ES-I3 (cell line): ENCODE measurements at regions not wholly inside any gene's neighbourhood (a gene's known extent, or its start where the extent isn't known, plus 50 kb on each side); places are given as distances from the start of the nearest gene placed in this dataset.

Experiments
- H3K36me3 ChIP-seq: 2 replicates; pipeline ENCODE4 v1.6.1; 2013; ENCODE audit warnings: mild to moderate bottlenecking, low read length, control low read depth, moderate library complexity; ENCODE audit not compliant: insufficient read depth
- H3K4me1 ChIP-seq: 2 replicates; pipeline ENCODE4 v1.6.1; 2013; ENCODE audit warnings: mild to moderate bottlenecking, control low read depth, low read length; ENCODE audit not compliant: insufficient read depth
- H3K9ac ChIP-seq: 2 replicates; pipeline ENCODE4 v1.6.1; 2013; ENCODE audit warnings: low read depth, mild to moderate bottlenecking, low read length, moderate library complexity
- H3K9me3 ChIP-seq: 2 replicates; pipeline ENCODE4 v1.6.1; 2013; ENCODE audit warnings: mild to moderate bottlenecking, low read length, moderate library complexity; ENCODE audit not compliant: control insufficient read depth, insufficient read depth

DNA sequence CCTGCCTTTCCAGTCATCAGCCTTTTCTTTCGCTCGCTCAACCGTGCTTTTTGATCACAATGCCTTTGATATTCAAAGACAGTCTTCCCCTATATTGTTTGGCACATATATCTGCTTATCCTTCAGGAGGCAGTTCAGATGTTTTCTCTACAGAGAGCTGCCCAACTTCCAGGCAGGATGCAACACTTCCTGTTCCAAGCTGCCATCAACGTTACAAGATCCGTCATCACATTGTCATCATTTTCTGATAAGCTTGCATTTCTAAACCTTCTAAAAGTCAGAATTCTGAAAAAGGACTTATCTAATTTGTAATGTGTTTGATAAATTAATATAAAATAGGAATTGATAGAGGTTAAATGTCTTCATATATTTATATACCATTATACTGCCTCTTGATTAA is 574.2 kb downstream of the TBC1D4 start:
- Histone ChIP-seq H3K36me3 (no peaks in the 10 kb centered on the region), H3K9ac (no peak overlapping the region), H3K9me3 (no peaks in the 10 kb centered on the region), H3K4me1 (no peaks in the 10 kb centered on the region)

DNA sequence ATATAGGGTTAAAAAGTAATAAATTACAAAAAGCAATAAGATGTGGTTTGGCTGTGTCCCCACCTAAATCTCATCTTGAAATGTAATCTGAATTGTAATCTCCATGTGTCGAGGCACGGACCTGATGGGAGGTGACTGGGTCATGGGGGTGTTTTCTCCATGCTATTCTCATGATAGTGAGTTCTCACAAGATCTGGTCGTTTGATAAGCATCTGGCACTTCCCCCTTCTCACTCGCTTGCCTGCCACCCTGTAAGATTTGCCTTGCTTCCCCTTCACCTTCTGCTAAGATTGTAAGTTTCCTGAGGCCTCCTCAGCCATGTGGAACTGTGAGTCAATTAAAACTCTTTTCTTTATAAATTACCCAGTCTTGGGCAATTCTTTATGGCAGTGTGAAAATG is 577.4 kb downstream of the TBC1D4 start:
- H3K4me1 ChIP-seq: no peaks in the 10 kb centered on the region
- H3K36me3 ChIP-seq: no peaks in the 10 kb centered on the region
- H3K9ac ChIP-seq: no peak overlapping the region
- no peaks in the 10 kb centered on the region for H3K9me3 ChIP-seq

DNA sequence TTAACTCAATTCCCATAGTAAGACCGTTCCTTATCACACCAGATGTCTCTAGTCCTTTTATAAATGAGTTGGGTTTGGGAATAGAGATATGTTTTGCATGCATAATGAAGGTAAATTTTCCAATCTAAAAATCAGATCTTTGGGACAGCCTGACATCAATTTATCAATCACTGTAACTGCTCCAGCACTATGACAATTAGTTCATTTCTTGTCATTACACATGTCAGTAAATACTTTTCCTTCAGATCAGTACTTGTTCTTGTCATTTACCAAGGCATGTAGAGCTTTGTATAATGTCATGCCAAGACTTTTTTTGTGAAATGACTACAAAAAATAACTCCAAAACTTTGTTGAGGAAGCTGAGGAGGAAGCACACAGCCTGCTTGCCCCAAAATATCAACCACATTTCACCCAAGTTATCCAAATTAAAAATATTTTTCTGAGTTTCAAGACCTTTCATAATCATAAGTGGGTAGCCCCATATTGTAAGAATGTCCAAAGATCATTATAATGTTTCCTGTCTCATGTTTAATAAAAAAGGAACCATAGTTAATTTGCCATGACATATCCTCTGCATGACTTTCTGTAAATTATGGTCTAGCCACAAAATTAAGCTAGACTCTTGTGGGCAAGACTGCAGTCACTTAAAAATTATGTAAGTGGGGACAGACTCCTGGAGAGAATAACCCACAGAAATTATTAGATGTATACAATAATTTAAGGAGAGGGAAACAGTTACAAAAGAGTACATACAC is 586.8 kb downstream of the TBC1D4 start:
- Histone ChIP-seq H3K36me3 (no peaks in the 10 kb centered on the region), H3K9me3 (no peaks in the 10 kb centered on the region), H3K9ac (no peak overlapping the region), H3K4me1 (no peaks in the 10 kb centered on the region)

DNA sequence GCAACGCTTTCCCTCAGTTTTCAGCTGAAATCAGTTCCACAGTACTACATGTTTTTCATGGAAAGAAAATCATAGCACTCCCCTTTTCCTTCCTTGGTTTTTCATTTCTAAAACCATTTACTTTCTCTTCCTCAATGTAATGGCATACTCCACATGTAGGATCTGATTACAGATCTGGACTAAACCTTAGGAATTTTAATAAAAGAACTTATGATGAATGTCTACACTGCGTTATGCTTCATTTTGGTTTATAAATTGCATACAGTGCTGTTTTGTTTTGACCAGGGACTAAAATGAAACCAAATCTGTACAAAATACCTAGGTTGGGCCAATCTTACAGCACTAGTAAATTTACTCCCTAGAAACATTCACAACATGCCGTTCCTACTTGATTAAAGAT is 589.9 kb downstream of the TBC1D4 start:
- Histone ChIP-seq H3K9me3 (no peaks in the 10 kb centered on the region), H3K9ac (no peak overlapping the region), H3K4me1 (no peaks in the 10 kb centered on the region), H3K36me3 (no peaks in the 10 kb centered on the region)

DNA sequence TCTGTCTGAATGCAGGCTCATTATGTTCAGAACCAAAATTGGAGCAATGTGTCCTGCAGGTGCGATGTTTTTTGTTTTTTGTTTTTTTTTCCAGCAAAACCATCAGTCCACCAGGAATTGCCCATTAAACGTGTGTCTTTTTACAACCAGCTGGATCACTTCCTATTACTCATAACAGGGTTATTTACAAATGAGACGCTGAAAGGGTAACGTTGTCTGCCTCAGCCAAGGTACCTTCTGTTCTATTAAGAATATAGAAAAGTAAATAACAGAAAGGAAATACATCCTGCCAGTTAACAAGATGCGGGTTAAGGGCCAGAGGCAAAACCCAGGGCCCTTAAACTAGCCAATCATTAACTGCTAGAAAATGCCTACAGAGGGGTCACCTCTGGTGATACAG is 590.4 kb downstream of the TBC1D4 start:
- no peaks in the 10 kb centered on the region for H3K9me3 ChIP-seq
- H3K4me1 ChIP-seq: no peaks in the 10 kb centered on the region
- no peaks in the 10 kb centered on the region for H3K36me3 ChIP-seq
- H3K9ac ChIP-seq: no peak overlapping the region

DNA sequence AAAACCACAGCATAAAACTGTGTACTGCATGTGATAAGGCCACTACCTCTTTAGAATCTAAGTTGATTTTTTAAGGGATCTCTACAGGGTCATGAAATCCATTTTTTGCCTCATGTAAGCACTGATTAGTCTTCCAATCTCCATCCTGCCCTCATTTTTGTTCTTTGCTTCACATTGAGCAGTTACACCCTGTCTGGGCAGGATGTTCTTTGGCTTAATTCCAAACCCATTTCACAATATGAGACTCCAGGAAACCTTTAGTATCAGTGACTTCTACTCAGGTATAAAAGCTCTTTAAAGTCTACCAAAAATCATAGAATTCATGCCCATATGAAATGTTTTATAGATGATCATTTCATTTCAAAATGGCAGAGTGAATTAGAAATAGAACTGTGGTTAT is 592.6 kb downstream of the TBC1D4 start:
- Histone ChIP-seq H3K4me1 (no peaks in the 10 kb centered on the region), H3K36me3 (no peaks in the 10 kb centered on the region), H3K9ac (no peak overlapping the region), H3K9me3 (no peaks in the 10 kb centered on the region)

DNA sequence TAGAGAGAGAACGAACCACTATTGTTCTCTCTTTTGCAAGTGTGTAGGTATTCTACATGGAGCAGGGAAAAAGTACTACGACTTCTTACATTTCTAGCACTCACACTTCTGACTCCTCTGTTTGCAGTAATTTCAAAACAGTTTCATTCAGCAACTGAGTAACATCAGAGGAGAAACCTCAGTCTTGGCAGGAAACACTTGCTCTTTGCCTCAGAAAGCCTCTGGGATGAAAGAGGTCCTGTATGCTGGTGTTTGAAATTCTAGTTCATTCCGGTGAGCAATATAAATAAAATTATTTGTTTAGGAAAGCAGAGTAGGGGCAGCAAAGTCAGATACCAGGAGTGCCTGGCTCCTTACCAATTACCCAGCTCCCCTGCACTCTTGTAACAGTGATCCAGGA is 595.5 kb downstream of the TBC1D4 start:
- Histone ChIP-seq H3K36me3 (no peaks in the 10 kb centered on the region), H3K4me1 (no peaks in the 10 kb centered on the region), H3K9me3 (no peaks in the 10 kb centered on the region), H3K9ac (no peak overlapping the region)

DNA sequence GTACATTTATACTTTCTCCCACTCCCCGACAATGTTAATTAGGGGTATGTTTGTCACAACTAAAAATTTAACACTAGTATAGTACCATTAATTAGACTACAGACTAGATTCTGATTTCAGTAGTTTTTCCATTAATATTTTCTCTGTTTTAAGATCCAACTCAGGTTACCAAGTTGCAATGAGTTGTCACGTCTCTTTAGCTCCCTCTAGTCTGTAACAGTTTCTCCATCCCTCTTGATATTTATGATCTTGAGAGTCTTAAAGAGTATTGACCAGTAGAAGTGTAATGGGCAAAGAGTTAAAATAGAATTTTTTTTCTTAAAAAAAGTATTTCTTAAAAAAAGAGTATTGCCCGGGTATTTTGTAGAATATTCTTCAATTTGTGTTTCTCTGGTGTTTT is 598.1 kb downstream of the TBC1D4 start:
- no peak overlapping the region for H3K9ac ChIP-seq
- H3K36me3 ChIP-seq: no peaks in the 10 kb centered on the region
- no peaks in the 10 kb centered on the region for H3K9me3 ChIP-seq
- no peaks in the 10 kb centered on the region for H3K4me1 ChIP-seq

DNA sequence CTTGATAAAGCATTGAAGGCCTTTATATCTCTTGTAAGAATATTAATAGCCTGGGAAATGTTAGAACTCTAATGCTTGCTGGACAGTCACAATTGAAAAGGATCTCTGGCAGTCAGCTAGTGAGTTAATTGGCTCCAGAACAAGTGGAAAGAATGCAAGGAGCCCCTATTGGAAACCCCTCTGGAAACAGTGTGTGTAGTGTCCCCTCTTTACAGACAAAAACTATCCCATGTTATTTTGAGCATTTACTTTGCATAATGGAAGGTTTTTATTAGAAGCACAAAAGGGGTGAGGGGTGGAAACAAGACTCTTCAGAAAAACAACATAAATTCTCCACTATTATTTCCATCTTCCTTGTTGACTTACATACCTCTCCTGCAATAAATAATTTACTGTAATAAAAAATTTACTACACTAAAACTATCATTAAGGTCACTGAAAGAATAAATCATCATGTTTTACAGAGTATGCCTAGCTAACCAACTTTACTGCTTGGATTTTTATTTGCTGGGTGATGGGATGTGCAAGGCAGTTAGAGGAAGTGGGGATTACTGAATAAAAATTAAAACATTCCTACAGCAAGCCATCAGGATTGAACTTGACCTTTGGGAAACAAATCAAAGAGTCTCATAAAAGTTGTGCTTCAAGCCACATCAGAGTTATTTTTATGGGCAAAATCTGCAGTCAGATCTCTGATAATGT is 610.4 kb downstream of the TBC1D4 start:
- no peaks in the 10 kb centered on the region for H3K4me1 ChIP-seq
- no peaks in the 10 kb centered on the region for H3K36me3 ChIP-seq
- H3K9ac ChIP-seq: no peak overlapping the region
- H3K9me3 ChIP-seq: no peaks in the 10 kb centered on the region

DNA sequence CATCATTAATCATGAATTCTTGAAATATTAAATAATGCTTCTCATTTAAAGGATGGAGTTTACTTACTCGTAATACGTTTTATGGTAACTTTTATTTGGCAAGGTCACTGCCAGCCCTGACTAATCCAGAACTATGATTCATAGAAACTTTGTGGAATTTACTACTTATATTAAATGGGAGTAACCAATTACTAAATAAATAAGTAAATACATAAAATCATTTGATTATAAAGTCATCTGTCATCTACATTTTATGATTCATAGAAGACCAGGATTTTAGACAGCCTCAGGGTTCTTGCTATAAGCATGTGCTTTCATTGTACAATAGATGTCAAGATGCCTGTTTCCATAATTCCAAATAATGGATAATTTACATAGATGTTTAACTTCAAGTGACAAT is 611.1 kb downstream of the TBC1D4 start:
- Histone ChIP-seq H3K9me3 (no peaks in the 10 kb centered on the region), H3K9ac (no peak overlapping the region), H3K36me3 (no peaks in the 10 kb centered on the region), H3K4me1 (no peaks in the 10 kb centered on the region)

DNA sequence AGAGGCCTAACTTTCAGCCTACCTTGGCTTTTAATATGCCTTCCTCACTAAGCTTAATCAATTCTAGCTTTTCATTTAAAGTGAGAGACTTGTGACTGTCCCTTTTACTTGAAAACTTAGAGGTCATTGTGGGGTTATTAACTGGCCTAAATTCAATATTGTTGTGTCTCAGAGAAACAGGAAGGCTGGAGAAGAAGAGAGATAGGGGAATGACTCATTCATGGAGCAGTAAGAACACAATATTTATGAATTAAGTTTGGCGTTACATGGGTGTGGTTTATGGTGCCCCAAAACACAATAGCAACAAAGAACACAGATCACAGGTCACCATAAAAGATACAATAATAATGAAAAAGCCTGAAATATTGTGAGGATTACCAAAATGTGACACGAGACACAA is 612.1 kb downstream of the TBC1D4 start:
- H3K36me3 ChIP-seq: no peaks in the 10 kb centered on the region
- H3K9ac ChIP-seq: no peak overlapping the region
- no peaks in the 10 kb centered on the region for H3K9me3 ChIP-seq
- no peaks in the 10 kb centered on the region for H3K4me1 ChIP-seq

DNA sequence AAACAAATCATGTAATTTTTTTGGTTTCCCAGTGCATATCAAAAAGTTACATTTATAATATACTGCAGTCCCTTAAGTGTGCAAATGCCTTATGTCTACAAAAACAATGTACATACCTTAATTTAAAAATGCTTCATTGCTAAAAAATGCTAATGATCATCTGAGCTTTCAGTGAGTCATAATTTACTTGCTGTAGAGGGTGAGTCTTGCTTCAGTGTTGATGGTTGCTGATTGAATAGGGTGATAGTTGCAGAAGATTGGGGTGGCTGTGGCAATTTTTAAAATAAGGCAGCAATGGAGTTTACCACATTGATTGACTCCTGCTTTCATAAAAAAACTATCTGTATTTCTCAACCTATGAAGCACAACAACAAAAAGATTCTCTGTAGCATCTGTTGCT is 613.9 kb downstream of the TBC1D4 start:
- no peak overlapping the region for H3K9ac ChIP-seq
- no peaks in the 10 kb centered on the region for H3K9me3 ChIP-seq
- no peaks in the 10 kb centered on the region for H3K4me1 ChIP-seq
- H3K36me3 ChIP-seq: no peaks in the 10 kb centered on the region

DNA sequence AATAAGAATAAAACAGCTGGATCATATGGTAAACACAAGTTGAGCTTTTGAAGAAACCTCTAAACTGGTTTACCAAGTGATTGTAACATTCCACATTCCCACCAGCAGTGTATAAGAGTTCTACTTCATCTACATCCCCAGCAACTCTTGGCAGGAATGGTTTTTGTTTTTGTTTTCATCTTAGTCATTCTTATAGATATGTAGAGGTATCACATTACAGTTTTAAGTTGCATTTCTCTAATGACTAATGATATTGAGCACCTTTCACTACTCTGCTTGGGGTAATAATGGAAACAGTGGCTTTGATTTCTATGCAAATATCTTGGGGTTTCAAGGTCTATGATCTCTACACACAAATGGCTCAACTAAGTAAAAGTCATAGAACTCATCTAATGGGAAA is 614.5 kb downstream of the TBC1D4 start:
- no peaks in the 10 kb centered on the region for H3K9me3 ChIP-seq
- H3K36me3 ChIP-seq: no peaks in the 10 kb centered on the region
- no peak overlapping the region for H3K9ac ChIP-seq
- H3K4me1 ChIP-seq: no peaks in the 10 kb centered on the region

DNA sequence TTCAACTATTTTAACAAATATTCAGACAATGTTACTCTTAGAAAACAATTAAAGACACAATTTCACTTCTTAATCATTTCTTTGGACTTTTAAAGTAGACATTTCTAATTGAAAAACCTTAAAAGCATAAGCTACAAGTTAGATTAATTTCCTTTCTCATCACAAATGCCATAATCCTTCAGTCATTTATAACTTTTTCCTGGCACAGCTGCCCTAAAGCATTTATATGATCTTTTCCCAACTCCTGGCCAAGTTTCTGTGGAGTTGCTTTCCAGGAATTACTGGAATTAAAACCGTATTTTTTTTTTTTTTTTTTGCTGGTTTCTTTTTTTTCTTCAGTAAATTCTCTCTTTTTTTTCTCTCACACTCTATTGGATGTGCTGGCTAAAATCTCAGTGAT is 615.9 kb downstream of the TBC1D4 start:
- no peaks in the 10 kb centered on the region for H3K4me1 ChIP-seq
- H3K9ac ChIP-seq: no peak overlapping the region
- H3K36me3 ChIP-seq: no peaks in the 10 kb centered on the region
- no peaks in the 10 kb centered on the region for H3K9me3 ChIP-seq

DNA sequence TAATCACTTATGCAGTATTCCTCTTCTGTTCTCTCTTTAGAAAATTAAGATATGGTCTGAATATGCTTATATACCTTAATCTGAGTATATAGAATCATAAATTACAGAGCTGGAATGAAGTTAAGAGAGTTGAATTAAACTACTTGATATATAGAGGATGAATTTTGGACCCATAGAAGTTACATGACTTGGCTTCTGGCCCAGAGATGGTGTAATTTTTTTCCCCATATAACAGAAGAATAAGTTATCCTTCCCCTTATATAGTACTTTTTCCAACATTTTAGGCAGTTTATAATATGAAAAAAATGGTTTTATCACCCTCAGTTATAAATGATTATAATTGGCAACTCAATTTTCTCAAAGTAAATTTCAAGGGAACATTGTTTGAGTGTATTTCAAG is 616.3 kb downstream of the TBC1D4 start:
- Histone ChIP-seq H3K9ac (no peak overlapping the region), H3K36me3 (no peaks in the 10 kb centered on the region), H3K9me3 (no peaks in the 10 kb centered on the region), H3K4me1 (no peaks in the 10 kb centered on the region)
